Tibial nerve (tissue), 4 donors: ENCODE measurements at regions not wholly inside any gene's neighbourhood (a gene's known extent, or its start where the extent isn't known, plus 50 kb on each side); places are given as distances from the start of the nearest gene placed in this dataset.

Experiments used
- DNase-seq, 2 donors: peaks; one replicate each; pipeline ENCODE4 v3.0.0-alpha.2; 2019; ENCODE audit warnings: low spot score in 2 of 2
- H3K27ac ChIP-seq, 4 donors: fragments of 200-600 bp; sonication (generic) in 3 of 4; one replicate each; pipeline ENCODE4 v1.5.1; 2017 to 2019; ENCODE audit warnings: mild to moderate bottlenecking in 1 of 4
- H3K27me3 ChIP-seq, 2 donors: fragments of 200-600 bp; sonication (generic) in 1 of 2; one replicate each; pipeline versions ENCODE4 v1.5.1 to v1.6.0; 2017 to 2019
- H3K36me3 ChIP-seq, 3 donors: fragments of 200-600 bp; sonication (generic); one replicate each; pipeline ENCODE4 v1.5.1; 2018 to 2019
- H3K4me1 ChIP-seq, 4 donors: fragments of 200-600 bp; sonication (generic) in 3 of 4; one replicate each; pipeline ENCODE4 v1.5.1; 2017 to 2019
- H3K4me3 ChIP-seq, 4 donors: fragments of 200-600 bp; sonication (generic) in 3 of 4; one replicate each; pipeline ENCODE4 v1.5.1; 2017 to 2019; ENCODE audit warnings: mild to moderate bottlenecking in 1 of 4, moderate library complexity in 1 of 4
- H3K9me3 ChIP-seq, 4 donors: fragments of 200-600 bp; sonication (generic) in 3 of 4; one replicate each; pipeline ENCODE4 v1.5.1; 2017 to 2019
- CTCF ChIP-seq, 5 experiments: fragments of 200-600 bp in 3 of 5; fragments of 450-650 bp in 2 of 5; sonication (generic) in 3 of 5; IDR thresholded peaks; one replicate each; pipeline ENCODE4 v1.5.1; 2016 to 2019; ENCODE audit warnings: antibody characterized with exemption in 5 of 5, mild to moderate bottlenecking in 3 of 5, moderate library complexity in 2 of 5
- EP300 ChIP-seq, 2 donors: sonication (generic); formaldehyde crosslinking; IDR thresholded peaks; one replicate each; pipeline ENCODE4 v1.6.1; 2017; ENCODE audit warnings: antibody characterized with exemption in 2 of 2, mild to moderate bottlenecking in 1 of 2
- POLR2A ChIP-seq, 2 donors: fragments of 450-650 bp; IDR thresholded peaks; one replicate each; pipeline ENCODE4 v1.6.1; 2017; ENCODE audit warnings: antibody characterized with exemption in 2 of 2, mild to moderate bottlenecking in 2 of 2, moderate library complexity in 2 of 2
- WGBS, 2 donors: methylation state at CpG; one replicate each; pipeline ENCODE4 v1.1.5; 2018; 5-methylcytosine and 5-hydroxymethylcytosine counted together

GRCh38 chrX:20796450-20796849, 529.7 kb upstream of the RPS6KA3 start:
- H3K9me3 ChIP-seq: no peaks in the 10 kb centered on the region
- no peaks in the 10 kb centered on the region for H3K36me3 ChIP-seq
- no peaks in the 10 kb centered on the region for H3K4me1 ChIP-seq
- H3K27me3 ChIP-seq: no peaks in the 10 kb centered on the region
- no peak overlapping the region for H3K4me3 ChIP-seq
- DNase-seq: no peak
- H3K27ac ChIP-seq: no peak overlapping the region
- WGBS, 2 donors: 80% methylated on average over 2 of the region's 2 CpGs; no CpG with 5 or more reads in 1 of the 2 donors
- no peak for TF ChIP-seq CTCF (IDR thresholded peaks at IDR 0.05)
- TF ChIP-seq POLR2A (IDR thresholded peaks at IDR 0.05): no peak
- no peak for TF ChIP-seq EP300 (IDR thresholded peaks at IDR 0.05)

DNA sequence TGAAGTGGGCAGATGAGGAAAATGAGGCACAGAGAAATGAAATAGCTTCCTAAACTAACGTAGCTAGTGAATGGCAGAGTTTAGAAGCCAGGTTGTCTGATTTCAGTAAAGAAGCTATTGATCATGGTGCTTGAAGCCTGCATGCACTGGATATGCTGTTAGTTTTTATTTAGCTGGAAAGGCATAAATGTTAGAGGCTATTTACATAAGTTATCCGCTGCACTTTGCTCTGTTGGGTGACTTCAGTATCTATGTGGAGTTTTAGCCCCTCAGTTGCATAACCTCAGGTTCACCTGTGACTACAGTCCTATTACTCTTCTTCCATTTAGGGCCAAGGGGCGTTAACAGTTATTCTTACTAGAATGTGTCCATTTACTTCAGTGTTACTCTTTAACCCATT, 522.4 kb upstream of the RPS6KA3 start:
- Histone ChIP-seq H3K4me1 (no peaks in the 10 kb centered on the region), H3K36me3 (no peaks in the 10 kb centered on the region), H3K27me3 (no peaks in the 10 kb centered on the region), H3K4me3 (no peak overlapping the region), H3K27ac (no peak overlapping the region), H3K9me3 (no peaks in the 10 kb centered on the region)
- WGBS, 2 donors: 61 to 73% methylated on average over 2 to 3 of the region's 3 CpGs
- TF ChIP-seq POLR2A (IDR thresholded peaks at IDR 0.05) (no peak), EP300 (IDR thresholded peaks at IDR 0.05) (no peak), CTCF (IDR thresholded peaks at IDR 0.05) (no peak)
- no peak for DNase-seq

DNA sequence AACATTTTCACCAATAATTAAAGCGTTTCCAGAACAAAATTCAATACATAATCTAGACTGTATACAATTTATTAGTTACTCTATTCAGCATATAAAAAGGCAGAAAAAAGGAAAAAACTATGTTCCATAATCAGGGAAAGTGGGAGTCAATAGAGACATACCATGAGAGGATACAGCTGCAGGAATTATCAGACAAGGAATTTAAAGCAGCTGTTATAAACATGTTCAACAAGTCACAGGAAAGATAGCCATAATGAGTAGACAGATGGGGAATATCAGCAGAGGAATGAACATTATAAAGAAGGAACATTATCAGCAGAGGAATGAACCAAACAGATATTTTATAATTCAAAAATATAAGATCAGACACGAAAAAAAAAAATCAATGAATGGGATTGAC, 500.6 kb upstream of the RPS6KA3 start:
- Histone ChIP-seq H3K36me3 (no peaks in the 10 kb centered on the region), H3K4me3 (no peak overlapping the region), H3K9me3 (peaks cover 0 to 8% (median 0%) of the 10 kb centered on the region in 4 donors), H3K4me1 (no peaks in the 10 kb centered on the region), H3K27me3 (no peaks in the 10 kb centered on the region), H3K27ac (no peak overlapping the region)
- WGBS, 2 donors: 61 to 88% methylated on average over 2 of the region's 2 CpGs
- no peak for DNase-seq
- no peak for TF ChIP-seq EP300 (IDR thresholded peaks at IDR 0.05)
- no peak for TF ChIP-seq POLR2A (IDR thresholded peaks at IDR 0.05)
- no peak for TF ChIP-seq CTCF (IDR thresholded peaks at IDR 0.05)

DNA sequence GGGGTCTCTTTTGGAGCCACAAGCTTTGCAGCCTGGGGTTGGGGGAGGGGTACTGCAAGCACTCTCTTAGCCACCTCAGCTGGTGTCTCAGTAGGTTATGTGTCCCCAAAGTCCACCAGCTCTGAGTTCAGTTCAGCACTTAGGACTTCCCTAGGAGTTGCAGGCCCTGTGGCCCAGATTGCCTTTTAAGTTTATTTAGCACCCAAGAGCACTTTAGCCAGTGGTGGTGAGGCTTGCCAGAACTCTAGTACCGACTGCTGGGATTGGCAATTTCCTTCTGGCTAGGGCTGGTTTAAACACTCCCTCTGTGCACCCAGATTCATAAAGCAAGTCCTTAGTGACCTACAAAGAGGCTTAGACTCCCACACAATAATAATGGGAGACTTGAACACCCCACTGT, 489.9 kb upstream of the RPS6KA3 start:
- H3K9me3 ChIP-seq: no peaks in the 10 kb centered on the region
- DNase-seq: no peak
- no peaks in the 10 kb centered on the region for H3K4me1 ChIP-seq
- 78 to 91% methylated on average over 1 of the region's 1 CpG for WGBS, 2 donors
- no peak overlapping the region for H3K4me3 ChIP-seq
- no peaks in the 10 kb centered on the region for H3K27me3 ChIP-seq
- no peaks in the 10 kb centered on the region for H3K36me3 ChIP-seq
- TF ChIP-seq CTCF (IDR thresholded peaks at IDR 0.05) (no peak), POLR2A (IDR thresholded peaks at IDR 0.05) (no peak), EP300 (IDR thresholded peaks at IDR 0.05) (no peak)
- no peak overlapping the region for H3K27ac ChIP-seq

DNA sequence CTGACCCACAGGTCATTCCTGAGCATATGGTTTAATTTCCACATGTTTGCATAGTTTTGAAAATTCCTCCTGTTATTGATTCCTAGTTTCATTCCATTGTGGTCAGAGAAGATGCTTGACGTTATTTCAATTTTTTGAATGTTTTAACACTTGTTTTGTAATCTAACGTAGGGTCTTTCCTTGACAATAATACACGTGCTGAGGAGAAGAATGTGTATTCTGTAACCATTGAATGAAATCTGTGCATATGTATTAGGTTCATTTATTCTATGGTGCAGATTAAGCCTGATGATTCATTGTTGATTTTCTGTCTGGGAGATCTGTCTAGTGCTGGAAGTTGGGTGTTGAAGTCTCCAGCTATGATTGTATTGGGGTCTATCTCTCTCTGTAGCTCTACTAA, 486.4 kb upstream of the RPS6KA3 start:
- 64 to 71% methylated on average over 3 of the region's 3 CpGs for WGBS, 2 donors
- Histone ChIP-seq H3K4me1 (no peaks in the 10 kb centered on the region), H3K27me3 (no peaks in the 10 kb centered on the region), H3K27ac (no peak overlapping the region), H3K36me3 (no peaks in the 10 kb centered on the region), H3K9me3 (no peaks in the 10 kb centered on the region), H3K4me3 (no peak overlapping the region)
- DNase-seq: no peak
- TF ChIP-seq CTCF (IDR thresholded peaks at IDR 0.05): no peak
- no peak for TF ChIP-seq POLR2A (IDR thresholded peaks at IDR 0.05)
- TF ChIP-seq EP300 (IDR thresholded peaks at IDR 0.05): no peak
